GM12878 (cell line): ENCODE measurements at regions not wholly inside any gene's neighbourhood (a gene's known extent, or its start where the extent isn't known, plus 50 kb on each side); places are given as distances from the start of the nearest gene placed in this dataset.

Source experiments
- ATAC-seq: fragments of 200-7000 bp; cut with Tn5 transposase; 3 replicates; pipeline ENCODE4 v1.9.1; 2020; ENCODE audit warnings: mild to moderate bottlenecking, moderate library complexity
- BruUV-seq: library from RNA; stranded (reverse); fragments of 400-500 nt; replicated peaks from 2 replicates; lab custom pipeline; 2021; lab: Mats Ljungman, UMichigan
- CTCF ChIA-PET: fragments of 300-600 bp; sonication (Branson Sonifier 250); formaldehyde crosslinking; extraction: SDS; loops from one replicate; lab custom pipeline; 2021; ENCODE audit warnings: inconsistent platforms; lab: Yijun Ruan, JAX
- POLR2A ChIA-PET: fragments of 350-600 bp; formaldehyde crosslinking; extraction: SDS; loops from one replicate; lab custom pipeline; 2021; ENCODE audit warnings: inconsistent platforms; lab: Charles Lee
- RAD21 ChIA-PET: fragments of 300-600 bp; sonication (Branson Sonifier 250); formaldehyde crosslinking; loops from one replicate; lab custom pipeline; 2023; ENCODE audit warnings: antibody characterized with exemption; ENCODE audit not compliant: unreplicated experiment; lab: Charles Lee
- SMC1A ChIA-PET: fragments of 300-600 bp; sonication (Branson Sonifier 250); formaldehyde crosslinking; loops from one replicate; lab custom pipeline; 2023; ENCODE audit not compliant: unreplicated experiment, uncharacterized antibody; lab: Charles Lee
- DNase-seq: peaks from one replicate; pipeline ENCODE4 v3.0.0-alpha.2; 2011; ENCODE audit warnings: low read depth, low spot score
- FAIRE-seq: peaks from 3 replicates; lab custom pipeline; 2011; peaks lifted over from hg19 to GRCh38; lab: Jason Lieb, UNC
- H2AFZ ChIP-seq: 2 replicates; pipeline ENCODE4 v1.6.0; 2011; ENCODE audit warnings: low read depth, low read length, control low read depth; ENCODE audit not compliant: control insufficient read depth
- H3K27ac ChIP-seq: 2 replicates; pipeline ENCODE4 v1.5.1; 2011; ENCODE audit warnings: control low read depth; ENCODE audit not compliant: control insufficient read depth, insufficient read depth
- H3K27me3 ChIP-seq, 2 experiments: replicated peaks in 1 of 2; 2 replicates each; pipeline versions ENCODE4 v1.6.0 to v1.6.1; 2011; ENCODE audit warnings: low read length in 1 of 2; ENCODE audit not compliant: control insufficient read depth in 2 of 2, insufficient read depth in 2 of 2
- H3K36me3 ChIP-seq, 2 experiments: 2 replicates each; pipeline ENCODE4 v1.5.1; 2011; ENCODE audit warnings: low read length in 1 of 2; ENCODE audit not compliant: control insufficient read depth in 2 of 2, insufficient read depth in 2 of 2
- H3K4me1 ChIP-seq: 2 replicates; pipeline ENCODE4 v1.6.1; 2011; ENCODE audit warnings: mild to moderate bottlenecking, low read length, moderate library complexity, mixed read lengths; ENCODE audit not compliant: control insufficient read depth, insufficient read depth
- H3K4me2 ChIP-seq: 2 replicates; pipeline ENCODE4 v1.6.0; 2011; ENCODE audit warnings: control low read depth; ENCODE audit not compliant: control insufficient read depth, insufficient read depth
- H3K4me3 ChIP-seq: fragments of 200-600 bp; sonication (generic); 2 replicates; pipeline ENCODE4 v1.5.1; 2016
- H3K79me2 ChIP-seq: 2 replicates; pipeline ENCODE4 v1.6.0; 2011; ENCODE audit warnings: low read length; ENCODE audit not compliant: control insufficient read depth, insufficient read depth
- H3K9ac ChIP-seq: 2 replicates; pipeline ENCODE4 v1.8.0; 2011; ENCODE audit warnings: low read length, control low read depth, mixed read lengths; ENCODE audit not compliant: control insufficient read depth, insufficient read depth
- H3K9me3 ChIP-seq: replicated peaks from 3 replicates; pipeline ENCODE4 v1.5.1; 2011; ENCODE audit warnings: mild to moderate bottlenecking, low read length; ENCODE audit not compliant: control insufficient read depth, insufficient read depth
- H4K20me1 ChIP-seq: 2 replicates; pipeline ENCODE4 v1.6.0; 2011; ENCODE audit not compliant: control insufficient read depth, insufficient read depth
- CTCF ChIP-seq, 3 experiments: IDR thresholded peaks in 2 of 3; conservative IDR thresholded peaks in 1 of 3; 2 replicates each; pipeline ENCODE4 v1.5.1; 2011; ENCODE audit warnings: low read depth in 3 of 3, low read length in 3 of 3, mild to moderate bottlenecking in 3 of 3, control low read depth in 2 of 3, moderate library complexity in 2 of 3, inconsistent platforms in 1 of 3, mixed read lengths in 1 of 3; ENCODE audit not compliant: control insufficient read depth in 2 of 3, insufficient read depth in 1 of 3; ENCODE audit errors: extremely low read depth in 1 of 3
- POLR2AphosphoS2 ChIP-seq: IDR thresholded peaks from 2 replicates; pipeline ENCODE4 v1.6.1; 2011; ENCODE audit warnings: low read depth, mild to moderate bottlenecking, low read length, improper control_type of control experiment, moderate library complexity
- RAD21 ChIP-seq: IDR thresholded peaks from 2 replicates; pipeline ENCODE4 v1.6.1; 2011; ENCODE audit warnings: mild to moderate bottlenecking, low read depth, low read length, moderate library complexity; ENCODE audit not compliant: insufficient read depth
- RB1 ChIP-seq: fragments of 450-650 bp; formaldehyde crosslinking; IDR thresholded peaks from 2 replicates; pipeline ENCODE4 v1.6.1; 2017; ENCODE audit warnings: mild to moderate bottlenecking, borderline replicate concordance
- SMC3 ChIP-seq: IDR thresholded peaks from 2 replicates; pipeline ENCODE4 v1.6.1; 2011; ENCODE audit warnings: low read length, improper control_type of control experiment, borderline replicate concordance
- SREBF2 ChIP-seq: IDR thresholded peaks from 2 replicates; pipeline ENCODE4 v1.6.1; 2012; ENCODE audit warnings: mild to moderate bottlenecking, low read length
- WGBS: methylation state at CpG from one replicate; pipeline ENCODE4 v1.1.6; 2016; ENCODE audit warnings: low lambda C conversion rate; ENCODE audit not compliant: insufficient replicate concordance, insufficient coverage; ENCODE audit errors: missing lambda C conversion rate; 5-methylcytosine and 5-hydroxymethylcytosine counted together
- in situ Hi-C: fragments of 300-500 bp; cut with MboI; formaldehyde crosslinking; loops from 9 replicates; pipeline ENCODE4 v1.14.3; 2018; ENCODE audit warnings: mixed read lengths
- intact Hi-C: fragments of 100-400 bp; cut with micrococcal nuclease; formaldehyde crosslinking; loops from one replicate; pipeline ENCODE4 v1.14.2; 2022; ENCODE audit not compliant: unreplicated experiment

- Histone ChIP-seq H3K36me3 (no peaks in the 10 kb centered on the region), H3K4me2 (no peak overlapping the region), H4K20me1 (no peaks in the 10 kb centered on the region), H3K4me1 (peaks cover 31% of the 10 kb centered on the region), H3K9me3 (no peaks in the 10 kb centered on the region), H3K9ac (no peak overlapping the region), H3K79me2 (no peaks in the 10 kb centered on the region), H2AFZ (no peak overlapping the region), H3K27ac (no peak overlapping the region), H3K27me3 (no peaks in the 10 kb centered on the region), H3K4me3 (no peak overlapping the region)
- ChIA-PET SMC1A (interaction anchor here (1.2 to 7.5 kb wide), 5 partner anchors 42 to 363 kb away, joined by 3 to 77 read pairs (median 4); no protein-coding TSS in a partner anchor), POLR2A (no interaction called here), CTCF (interaction anchor here (1.0 to 8.5 kb wide), 10 partner anchors 106 to 705 kb away, joined by 3 to 66 read pairs (median 6); no protein-coding TSS in a partner anchor), RAD21 (interaction anchor here (1.1 to 4.8 kb wide), 4 partner anchors 144 to 705 kb away, joined by 3 to 23 read pairs (median 6); no protein-coding TSS in a partner anchor)
- 48% methylated on average over 4 of the region's 4 CpGs for WGBS
- DNase-seq (no peak), FAIRE-seq (no peak), ATAC-seq (peak; percentile 14; the same call in 1 of the 3 replicates)
- BruUV-seq, result no TSS peak
- TF ChIP-seq RB1, result no peak
- TF ChIP-seq SMC3, result peak; percentile 47
- TF ChIP-seq CTCF (IDR thresholded peaks at IDR 0.05 in 2 of 3, conservative IDR thresholded peaks at IDR 0.05 in 1 of 3; ENCODE audit: control insufficient read depth in 2 of 3, extremely low read depth in 1 of 3, insufficient read depth in 1 of 3, low read depth in 3 of 3, low read length in 3 of 3), result peak; percentile 12 to 40 (median 39); a peak in 2 of 6 replicates
- no peak for TF ChIP-seq POLR2AphosphoS2
- peak; percentile 59 for TF ChIP-seq RAD21
- TF ChIP-seq SREBF2, result no peak
- intact Hi-C loops (loop anchor here (1.0 to 5.0 kb wide), 2 partner anchors 294 to 367 kb away; no protein-coding TSS in a partner anchor), in situ Hi-C loops (loop anchor here (5.0 kb wide), 3 partner anchors 208 to 708 kb away; partner anchors contain the start of gene PTS)
Observed at GRCh38 chr11:112584672-112585071, 324.0 kb upstream of the PLET1 start.
